ENCODE measurements at regions not wholly inside any gene's neighbourhood (a gene's known extent, or its start where the extent isn't known, plus 50 kb on each side); places are given as distances from the start of the nearest gene placed in this dataset.
A peak's percentile ranks its signal among the peaks of the same experiment; 100 is the strongest.

DNA sequence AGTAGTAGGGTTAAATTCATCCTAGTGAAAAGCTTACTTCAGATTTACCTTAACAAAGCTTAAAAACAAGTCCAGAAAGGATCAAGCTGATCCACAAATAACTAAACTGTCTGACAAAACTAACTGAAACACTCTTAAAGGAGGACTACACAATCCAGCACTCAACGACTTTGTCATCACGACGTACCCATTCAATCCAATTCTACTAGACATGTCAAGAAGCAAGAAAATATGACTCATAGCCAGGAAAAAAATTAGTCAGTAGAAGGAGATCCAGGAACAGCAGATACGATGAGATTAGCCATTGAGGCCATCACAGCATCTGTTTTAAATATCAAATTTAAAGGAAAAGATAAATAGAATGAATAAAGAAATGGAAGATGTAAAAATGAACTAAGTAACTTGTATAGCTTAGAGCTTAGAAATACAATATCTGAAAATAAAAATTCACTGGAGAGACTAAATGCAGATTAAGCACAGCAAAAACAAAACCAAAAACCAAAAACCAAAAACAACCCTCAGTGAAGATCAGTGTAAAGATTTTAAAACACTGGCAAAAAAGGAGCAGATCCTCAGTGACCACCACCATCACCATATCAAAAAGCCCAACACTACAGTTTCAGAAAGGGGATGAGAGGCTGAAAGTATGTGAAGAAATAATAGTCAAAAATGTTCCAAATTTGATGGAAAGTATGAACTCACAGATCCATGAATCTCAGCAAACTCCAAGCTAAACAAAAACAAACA, 95.0 kb upstream of the CCND2 start:
- TF ChIP-seq, protein P1, sequence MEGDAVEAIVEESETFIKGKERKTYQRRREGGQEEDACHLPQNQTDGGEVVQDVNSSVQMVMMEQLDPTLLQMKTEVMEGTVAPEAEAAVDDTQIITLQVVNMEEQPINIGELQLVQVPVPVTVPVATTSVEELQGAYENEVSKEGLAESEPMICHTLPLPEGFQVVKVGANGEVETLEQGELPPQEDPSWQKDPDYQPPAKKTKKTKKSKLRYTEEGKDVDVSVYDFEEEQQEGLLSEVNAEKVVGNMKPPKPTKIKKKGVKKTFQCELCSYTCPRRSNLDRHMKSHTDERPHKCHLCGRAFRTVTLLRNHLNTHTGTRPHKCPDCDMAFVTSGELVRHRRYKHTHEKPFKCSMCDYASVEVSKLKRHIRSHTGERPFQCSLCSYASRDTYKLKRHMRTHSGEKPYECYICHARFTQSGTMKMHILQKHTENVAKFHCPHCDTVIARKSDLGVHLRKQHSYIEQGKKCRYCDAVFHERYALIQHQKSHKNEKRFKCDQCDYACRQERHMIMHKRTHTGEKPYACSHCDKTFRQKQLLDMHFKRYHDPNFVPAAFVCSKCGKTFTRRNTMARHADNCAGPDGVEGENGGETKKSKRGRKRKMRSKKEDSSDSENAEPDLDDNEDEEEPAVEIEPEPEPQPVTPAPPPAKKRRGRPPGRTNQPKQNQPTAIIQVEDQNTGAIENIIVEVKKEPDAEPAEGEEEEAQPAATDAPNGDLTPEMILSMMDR (IDR thresholded peaks at IDR 0.05; ENCODE audit: insufficient read depth, low read depth, low read length, missing control alignments): no peak
- H3K4me3 ChIP-seq (ENCODE audit: low read depth, low read length): no peak overlapping the region
- DNase-seq (ENCODE audit: low read depth): peak; percentile 56

DNA sequence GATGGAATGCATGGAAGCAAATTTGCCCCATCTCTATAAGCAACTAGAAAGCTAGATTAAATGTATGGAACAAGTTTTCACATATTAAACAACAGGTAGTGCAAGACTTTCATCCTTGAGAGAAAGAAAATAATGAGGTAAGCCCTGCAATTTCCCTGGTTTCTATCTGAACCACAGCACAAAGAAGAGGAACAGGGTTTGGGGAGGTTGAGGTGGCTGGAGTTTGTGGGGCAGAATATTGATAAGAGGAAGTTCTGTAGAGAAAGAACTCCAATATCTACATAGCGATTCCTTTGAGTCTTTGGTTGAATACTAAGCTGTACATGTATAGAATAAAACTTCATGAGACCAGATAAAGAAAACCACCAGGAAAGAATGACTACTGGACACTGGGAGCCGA, 96.3 kb upstream of the CCND2 start:
- TF ChIP-seq, protein P1 (IDR thresholded peaks at IDR 0.05; ENCODE audit: insufficient read depth, low read depth, low read length, missing control alignments): no peak

DNA sequence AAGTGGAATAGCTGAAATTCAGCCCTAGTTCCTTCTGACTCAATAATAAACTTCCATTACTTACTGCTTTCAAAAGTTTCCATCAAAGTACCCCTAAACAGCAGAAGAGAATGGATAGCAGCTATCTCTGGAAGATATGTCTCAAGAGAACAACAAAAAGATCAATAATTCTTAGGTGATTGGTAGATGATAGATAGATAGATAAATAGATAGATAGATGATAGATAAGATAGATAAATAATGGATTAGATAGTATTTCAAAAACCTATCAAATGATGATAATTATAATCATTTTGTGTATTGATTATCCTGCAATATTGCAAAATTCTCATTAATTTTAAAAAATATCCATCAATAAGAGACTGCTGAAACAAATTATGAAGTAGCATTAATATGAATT, 97.4 kb upstream of the CCND2 start:
- no peak for DNase-seq (ENCODE audit: low read depth)
- TF ChIP-seq, protein P1 (IDR thresholded peaks at IDR 0.05; ENCODE audit: insufficient read depth, low read depth, low read length, missing control alignments): no peak
- H3K4me3 ChIP-seq (ENCODE audit: low read depth, low read length): no peak overlapping the region

More for the DNA sequence above, 96.3 kb upstream of the CCND2 start:
- DNase-seq (ENCODE audit: low read depth): no peak
- H3K4me3 ChIP-seq (ENCODE audit: low read depth, low read length): no peak overlapping the region

GRCh38 chr12:4174417-4174816, 99.1 kb upstream of the CCND2 start:
- no peak overlapping the region for H3K4me3 ChIP-seq (ENCODE audit: low read depth, low read length)
- TF ChIP-seq, protein P1 (IDR thresholded peaks at IDR 0.05; ENCODE audit: insufficient read depth, low read depth, low read length, missing control alignments): no peak
- DNase-seq (ENCODE audit: low read depth): no peak

- TF ChIP-seq, protein P1 (IDR thresholded peaks at IDR 0.05; ENCODE audit: insufficient read depth, low read depth, low read length, missing control alignments): no peak
- no peak for DNase-seq (ENCODE audit: low read depth)
- H3K4me3 ChIP-seq (ENCODE audit: low read depth, low read length): no peak overlapping the region
Measured at GRCh38 chr12:4172999-4173398, 100.6 kb upstream of the CCND2 start.

DNA sequence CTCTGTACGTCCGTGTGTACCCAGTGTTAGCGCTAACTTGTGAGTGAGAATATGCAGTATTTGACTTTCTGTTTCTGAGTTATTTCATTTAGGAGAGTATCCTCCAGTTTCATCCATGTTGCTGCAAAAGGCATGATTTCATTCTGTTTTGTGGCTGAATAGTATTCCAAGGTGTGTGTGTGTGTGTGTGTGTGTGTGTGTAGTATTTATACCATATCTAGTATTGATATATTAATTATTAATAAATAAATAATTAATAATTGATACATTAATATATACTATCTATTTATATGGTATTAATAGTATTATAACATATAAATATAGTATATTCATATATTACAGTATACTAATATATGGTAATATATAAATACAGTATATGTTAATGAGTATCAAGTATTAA, 101.8 kb upstream of the CCND2 start:
- no peak overlapping the region for H3K4me3 ChIP-seq (ENCODE audit: low read depth, low read length)
- TF ChIP-seq, protein P1 (IDR thresholded peaks at IDR 0.05; ENCODE audit: insufficient read depth, low read depth, low read length, missing control alignments): no peak
- DNase-seq (ENCODE audit: low read depth): no peak

GRCh38 chr12:4169959-4170358, 103.6 kb upstream of the CCND2 start:
- TF ChIP-seq, protein P1 (IDR thresholded peaks at IDR 0.05; ENCODE audit: insufficient read depth, low read depth, low read length, missing control alignments): no peak
- H3K4me3 ChIP-seq (ENCODE audit: low read depth, low read length): peak overlapping the region; percentile 0; the same call in 1 of the 2 replicates
- DNase-seq (ENCODE audit: low read depth): peak; percentile 61
